Ramos (cell line): ENCODE measurements at regions not wholly inside any gene's neighbourhood (a gene's known extent, or its start where the extent isn't known, plus 50 kb on each side); places are given as distances from the start of the nearest gene placed in this dataset.

ENCODE experiments used
- in situ Hi-C: fragments of 300-500 bp; cut with MboI; formaldehyde crosslinking; loops from one replicate; pipeline ENCODE4 v1.14.3; 2022; ENCODE audit warnings: low sequenced_read_pairs; ENCODE audit not compliant: unreplicated experiment

- in situ Hi-C loops = no loop called here
These were observed 117.4 kb upstream of the PRDM1 start for GRCh38 chr6:105968603-105969333.

- in situ Hi-C loops = no loop called here
These were observed 118.1 kb upstream of the PRDM1 start for GRCh38 chr6:105967917-105968602.

DNA sequence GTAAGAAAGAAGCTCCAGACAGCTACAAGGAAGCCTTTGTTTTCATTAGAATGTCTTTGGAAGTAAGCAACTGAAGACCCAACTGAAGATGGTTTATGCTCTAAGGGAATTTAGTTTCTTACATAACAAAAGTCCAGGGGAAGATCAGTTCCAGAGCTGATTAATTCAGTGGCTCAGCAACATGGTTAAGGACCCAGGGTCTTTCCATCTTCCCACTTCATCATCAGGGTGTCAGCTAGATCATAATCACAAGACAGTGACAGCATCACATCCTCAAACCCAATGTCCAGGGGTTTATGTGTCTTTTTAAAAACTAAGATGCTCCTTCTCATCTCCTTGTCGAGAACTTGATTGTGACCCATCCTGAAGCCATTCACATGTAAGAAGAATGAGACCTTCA, 119.7 kb upstream of the PRDM1 start:
- in situ Hi-C loops = no loop called here

DNA sequence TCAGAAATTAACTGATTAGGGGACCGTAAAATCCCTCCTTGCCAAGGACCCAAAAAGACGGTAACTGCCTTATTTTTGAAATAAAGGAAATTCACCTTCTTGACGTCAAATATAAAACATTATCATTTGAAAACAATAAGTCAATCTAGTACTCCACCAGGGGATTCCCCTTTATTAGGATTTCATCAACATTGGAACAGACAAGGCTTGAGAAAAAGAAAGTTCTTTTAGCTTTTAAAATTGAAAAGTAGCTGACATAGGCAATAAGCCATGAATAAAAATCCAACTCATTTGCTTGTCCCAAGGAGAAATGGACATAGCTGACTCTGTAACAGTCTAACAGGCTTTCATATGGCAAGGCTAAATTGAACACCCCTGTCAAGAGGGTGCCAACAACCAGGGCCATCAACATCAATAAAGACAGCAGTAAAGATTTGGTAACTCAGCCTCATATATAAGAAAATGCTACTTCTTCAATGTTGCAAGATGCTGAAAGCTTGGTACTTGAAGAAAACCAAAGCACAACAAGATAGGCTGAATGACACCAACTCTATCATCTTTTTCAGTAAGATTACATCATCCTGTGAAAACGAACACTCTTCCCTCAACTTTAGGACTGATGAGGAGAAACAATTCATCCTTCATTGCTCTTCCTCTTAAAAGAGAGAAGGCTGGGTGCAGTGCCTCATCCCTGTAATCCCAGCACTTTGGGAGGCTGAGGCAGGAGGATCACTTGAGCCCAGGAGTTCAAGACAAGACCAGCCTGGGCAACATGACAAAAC, 121.0 kb upstream of the PRDM1 start:
- in situ Hi-C loops = no loop called here

DNA sequence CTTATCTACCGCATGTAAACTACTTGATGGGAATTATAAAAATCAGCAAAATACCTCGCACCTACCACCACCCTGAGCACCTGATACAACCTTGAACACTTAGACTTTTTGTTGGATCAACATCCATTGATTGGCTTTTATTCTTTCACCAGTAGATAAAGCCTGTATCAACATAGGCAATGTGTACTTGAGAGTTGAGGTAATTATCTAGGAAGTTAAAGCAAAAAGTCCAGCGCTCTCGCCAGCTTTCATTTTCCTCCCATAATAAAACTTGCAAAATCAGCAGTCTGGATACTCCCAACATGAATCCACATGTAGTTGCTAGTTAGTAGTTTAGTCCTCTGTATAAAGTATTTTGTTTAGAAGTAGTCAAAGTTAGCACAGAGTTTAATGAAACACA, 132.0 kb upstream of the PRDM1 start:
- in situ Hi-C loops = no loop called here

GRCh38 chr6:105952772-105953690, 133.1 kb upstream of the PRDM1 start:
- in situ Hi-C loops = no loop called here

- in situ Hi-C loops = no loop called here
These were observed 133.8 kb upstream of the PRDM1 start for GRCh38 chr6:105952326-105952725.

DNA sequence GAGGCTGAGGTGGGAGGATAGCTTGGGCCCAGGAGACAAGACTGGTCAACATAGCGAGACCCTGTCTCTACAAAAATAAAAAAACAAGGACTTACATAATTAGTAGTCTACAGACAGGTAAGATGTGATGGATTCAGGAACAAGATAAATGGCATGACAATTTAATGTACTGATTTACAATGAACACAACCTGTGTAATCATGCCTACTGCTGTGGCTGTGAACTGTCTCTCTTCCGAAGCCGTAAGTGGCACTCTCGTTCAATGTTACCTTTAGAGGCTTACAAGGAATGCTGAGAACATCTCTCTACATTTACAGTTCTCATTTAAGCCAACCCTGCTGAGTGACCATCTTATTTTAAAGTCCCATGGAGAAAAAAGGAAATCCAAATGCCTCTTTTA, 134.8 kb upstream of the PRDM1 start:
- in situ Hi-C loops = no loop called here

GRCh38 chr6:105949869-105950268, 136.3 kb upstream of the PRDM1 start:
- in situ Hi-C loops = no loop called here

DNA sequence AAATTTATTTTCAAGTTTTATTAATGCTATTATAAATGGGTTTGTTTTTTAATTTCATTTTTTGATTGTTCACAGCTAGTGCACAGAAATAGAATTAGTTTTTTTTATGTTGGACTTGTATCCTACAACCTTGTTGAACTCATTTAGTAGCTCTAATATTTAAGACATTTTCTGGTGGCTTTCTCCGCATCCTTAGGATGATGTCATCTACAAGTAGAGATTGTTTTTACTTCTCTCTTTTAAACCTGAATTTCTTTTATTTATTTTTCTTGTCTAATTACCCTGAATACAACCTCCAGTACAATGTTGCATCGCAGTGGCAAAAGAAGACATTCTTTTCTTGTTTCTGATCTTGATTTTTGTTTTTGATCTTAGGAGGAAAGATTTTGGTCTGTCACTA, 142.6 kb upstream of the PRDM1 start:
- in situ Hi-C loops = no loop called here

DNA sequence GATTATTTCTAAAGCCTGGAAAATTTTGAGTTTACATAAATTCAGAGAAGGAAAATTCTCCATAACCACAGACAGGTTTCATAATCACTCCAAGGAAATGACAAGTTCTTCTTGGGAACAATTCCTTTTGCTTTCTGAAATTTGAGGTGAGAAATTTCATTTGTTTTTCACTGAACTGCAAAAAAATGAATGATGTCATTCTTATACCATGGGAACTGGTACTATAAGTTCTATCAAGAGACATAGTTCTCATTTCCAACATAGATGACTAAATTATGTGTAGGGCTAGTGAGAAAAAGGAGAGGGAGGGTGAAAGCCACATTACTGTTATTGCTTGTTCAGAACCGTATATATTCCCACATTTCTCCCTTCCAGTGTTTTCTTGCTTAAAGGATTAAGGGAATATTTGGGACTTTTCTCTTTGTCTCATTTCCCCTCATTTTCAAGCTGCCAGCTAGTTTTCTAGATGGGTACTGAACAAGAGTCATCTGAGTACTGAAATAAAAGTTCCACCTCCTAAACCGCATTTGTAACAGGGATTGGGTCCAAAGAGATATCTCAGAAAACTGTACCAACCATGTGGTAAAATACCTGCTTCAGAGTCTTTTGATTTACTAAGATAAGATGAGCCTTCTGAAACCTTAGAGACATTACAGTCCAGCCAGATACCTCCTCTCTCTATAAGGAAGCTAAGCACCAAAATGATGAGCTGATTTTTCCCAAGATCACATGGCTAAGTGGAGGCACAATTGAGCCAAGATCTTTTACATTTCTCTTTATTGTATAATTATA, 144.3 kb upstream of the PRDM1 start:
- in situ Hi-C loops = no loop called here

DNA sequence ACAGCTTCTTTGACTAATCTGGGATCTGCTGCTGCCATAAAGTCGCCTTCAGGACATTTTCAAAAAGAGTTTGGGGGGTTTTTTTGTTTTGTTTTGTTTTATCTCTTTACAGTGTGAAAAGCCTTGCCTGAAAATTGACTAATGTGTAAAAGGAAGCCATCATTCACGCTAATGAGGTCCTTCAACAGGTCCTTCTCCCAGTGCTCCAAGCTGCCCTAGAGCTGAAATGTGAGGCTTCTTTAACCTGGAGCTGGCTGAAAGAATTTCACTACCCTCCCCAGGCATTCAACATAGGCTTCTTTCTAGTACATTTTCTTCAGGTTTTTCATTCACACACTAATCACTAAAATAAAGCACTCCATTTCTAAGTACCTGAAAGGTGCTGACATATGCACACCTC, 145.1 kb upstream of the PRDM1 start:
- in situ Hi-C loops = no loop called here

DNA sequence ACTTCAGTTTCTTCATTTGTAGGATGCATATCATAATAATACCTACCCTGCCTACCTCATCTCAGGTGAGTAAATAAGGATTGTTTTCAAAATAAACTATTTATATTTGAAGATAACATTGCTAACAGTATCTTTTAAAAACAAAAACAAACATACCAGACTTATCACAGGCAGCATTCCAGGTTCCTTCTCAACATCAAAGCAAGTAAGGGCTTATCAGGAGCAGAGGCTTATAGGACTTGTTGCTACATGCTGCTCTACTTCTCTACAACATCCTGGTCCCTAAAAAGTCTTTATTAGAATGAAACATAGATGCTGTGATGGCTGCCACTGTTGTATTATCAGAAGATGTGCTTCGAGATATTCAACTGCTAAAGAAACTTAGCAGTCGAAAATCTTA, 149.2 kb upstream of the PRDM1 start:
- in situ Hi-C loops = no loop called here

GRCh38 chr6:105935416-105935815, 150.7 kb upstream of the PRDM1 start:
- in situ Hi-C loops = no loop called here

DNA sequence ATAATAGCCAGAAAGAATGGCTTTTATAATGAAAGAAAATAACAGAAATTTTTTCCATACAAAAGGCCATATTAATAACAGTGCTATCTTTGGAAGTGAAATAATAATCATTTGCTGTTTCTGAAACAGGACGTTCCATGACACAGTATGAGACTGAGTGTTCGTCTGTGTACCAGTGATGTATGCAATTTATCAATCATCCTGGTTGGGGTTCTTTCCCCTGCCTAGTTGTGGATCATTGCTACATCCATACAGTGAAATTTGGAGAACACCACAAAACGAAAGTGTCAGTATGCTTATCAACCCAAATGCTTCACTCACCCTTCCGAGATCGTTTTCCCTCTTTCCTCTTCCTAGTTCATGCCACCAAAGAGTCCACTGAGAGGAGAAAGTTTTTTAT, 151.4 kb upstream of the PRDM1 start:
- in situ Hi-C loops = no loop called here

GRCh38 chr6:105932440-105932839, 153.7 kb upstream of the PRDM1 start:
- in situ Hi-C loops = no loop called here

DNA sequence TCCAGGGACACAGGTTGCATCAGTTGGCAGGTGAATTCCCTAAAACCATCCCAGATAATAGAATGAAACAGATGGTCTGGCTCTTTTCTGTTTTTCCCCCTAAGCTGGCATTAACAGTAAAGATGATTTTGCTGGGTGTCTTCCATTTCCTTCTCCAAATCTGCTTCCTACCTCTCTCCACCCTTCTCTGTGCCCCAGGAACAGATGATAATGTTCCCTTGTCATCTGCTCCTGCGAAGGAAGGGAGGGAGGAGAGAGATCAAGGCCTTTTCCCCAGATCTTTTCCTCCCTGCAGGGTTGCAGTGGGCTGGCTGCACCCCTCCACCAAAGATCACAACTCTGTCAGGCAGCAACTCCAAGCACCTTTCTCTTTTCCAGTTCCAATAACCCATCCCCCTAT, 156.5 kb upstream of the PRDM1 start:
- in situ Hi-C loops = no loop called here

GRCh38 chr6:105926318-105926717, 159.8 kb upstream of the PRDM1 start:
- in situ Hi-C loops = no loop called here

DNA sequence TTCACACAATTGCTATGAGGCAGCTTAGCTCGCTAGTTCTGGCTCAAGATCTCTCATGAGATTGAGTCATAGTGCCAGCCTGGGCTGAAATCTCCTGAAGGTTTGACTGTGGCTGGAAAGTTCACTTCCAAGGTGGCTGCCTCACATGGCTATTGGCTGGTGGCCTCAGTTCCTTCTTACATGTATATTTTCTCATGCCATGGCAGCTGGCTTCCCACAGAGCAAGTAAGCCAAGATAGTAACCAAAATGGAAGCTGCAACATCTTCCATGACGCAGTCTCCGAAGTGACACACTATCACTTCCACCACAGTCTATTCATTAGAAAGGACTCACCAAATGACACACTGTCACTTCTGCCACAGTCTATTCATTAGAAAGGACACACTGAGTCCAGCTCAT, 160.4 kb upstream of the PRDM1 start:
- in situ Hi-C loops = no loop called here

GRCh38 chr6:105921781-105922180, 164.4 kb upstream of the PRDM1 start:
- in situ Hi-C loops = no loop called here
